ENCODE measurements at regions not wholly inside any gene's neighbourhood (a gene's known extent, or its start where the extent isn't known, plus 50 kb on each side); places are given as distances from the start of the nearest gene placed in this dataset.
"Not testable (repeated sequence)": the region's sequence is repeated elsewhere in the genome, so short reads cannot be mapped to it uniquely, and the experiment has no call there.

DNA sequence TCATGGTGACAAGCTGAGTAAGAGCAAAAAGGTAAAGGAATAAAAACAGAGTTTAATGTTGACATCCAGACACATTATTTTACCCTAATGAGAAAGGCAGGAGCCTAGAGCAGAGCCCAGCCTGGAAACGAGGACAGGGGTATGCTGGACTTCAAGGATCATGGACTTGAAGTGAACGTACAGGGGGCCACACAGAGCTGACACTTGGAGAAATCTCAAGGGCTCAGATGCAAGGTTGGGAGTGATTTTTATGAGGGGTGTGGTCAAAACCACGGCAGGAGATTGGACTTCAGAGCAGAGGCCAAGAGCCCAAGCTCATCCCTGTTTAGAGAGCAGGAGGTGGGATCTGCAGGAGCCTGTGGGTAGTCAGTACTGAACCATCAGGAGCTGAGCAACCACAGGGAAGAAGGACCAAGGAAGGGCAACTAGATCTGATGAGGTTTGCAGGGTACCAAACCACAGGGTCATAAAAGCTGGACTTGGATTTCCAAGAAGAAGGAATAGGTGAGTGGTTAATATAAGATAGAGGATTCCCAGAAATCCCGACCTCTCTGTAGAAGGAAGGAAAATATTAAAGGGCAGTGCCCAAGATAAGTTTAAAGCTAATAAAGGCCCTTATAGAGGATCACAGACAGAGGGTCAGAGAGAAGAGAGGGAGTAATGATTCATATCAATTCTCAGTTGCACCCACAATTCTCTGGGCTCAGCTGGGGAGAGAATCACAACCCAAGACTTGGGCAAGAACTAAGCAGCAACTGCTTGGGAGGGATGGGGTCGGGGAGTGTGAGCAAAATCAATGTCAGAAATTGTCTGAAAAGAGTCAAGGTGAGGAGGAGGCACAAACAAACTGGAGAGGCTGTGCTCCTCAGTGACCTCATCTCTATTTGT lies 331.7 kb downstream of the SOX9 start:
- DNase-seq (ENCODE audit: low read depth), result no peak

- DNase-seq (ENCODE audit: low read depth), result no peak
These were observed 333.5 kb downstream of the SOX9 start for GRCh38 chr17:72454342-72454741.

DNA sequence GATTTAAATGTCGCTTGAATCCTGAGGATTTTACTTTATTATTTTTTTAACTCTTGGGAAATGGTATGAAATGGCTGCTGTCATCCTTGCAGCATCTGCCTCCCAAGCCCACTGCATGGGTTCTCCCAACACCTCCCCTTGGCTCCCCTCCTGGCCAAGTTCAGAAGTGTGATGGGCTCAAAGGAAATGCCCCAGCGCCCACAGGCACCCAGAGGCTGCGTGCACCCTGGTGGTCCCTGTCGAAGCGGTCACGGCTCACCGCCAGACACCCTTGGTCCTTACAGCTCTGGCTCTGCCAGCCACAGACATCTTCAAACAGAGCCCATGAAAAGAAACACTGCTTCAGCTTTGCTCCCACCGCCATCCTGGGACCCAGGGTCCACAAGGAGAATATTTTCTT lies 334.7 kb downstream of the SOX9 start:
- no peak for DNase-seq (ENCODE audit: low read depth)

DNA sequence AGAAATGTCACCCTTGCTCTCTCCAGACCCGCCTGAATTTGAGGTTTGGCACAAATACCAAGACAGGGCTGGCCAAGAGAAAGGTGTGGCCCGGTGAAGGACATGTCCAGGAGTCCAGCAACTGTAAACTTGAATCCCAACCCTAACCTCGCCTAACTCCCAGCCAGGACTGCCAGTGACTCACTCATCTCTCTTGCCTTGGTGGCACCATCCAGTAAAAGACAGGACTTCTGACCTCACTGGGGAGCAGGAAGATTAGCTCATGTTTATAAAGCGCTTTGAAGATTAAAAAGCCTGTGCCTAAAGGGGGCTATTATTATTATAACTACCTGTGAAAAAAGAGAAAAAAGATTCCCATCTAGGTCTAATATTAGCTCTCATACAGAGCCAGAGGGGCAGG lies 335.3 kb downstream of the SOX9 start:
- peak; percentile 68 for DNase-seq (ENCODE audit: low read depth)

GRCh38 chr17:72457712-72458111 lies 336.9 kb downstream of the SOX9 start:
- DNase-seq (ENCODE audit: low read depth), result no peak

DNA sequence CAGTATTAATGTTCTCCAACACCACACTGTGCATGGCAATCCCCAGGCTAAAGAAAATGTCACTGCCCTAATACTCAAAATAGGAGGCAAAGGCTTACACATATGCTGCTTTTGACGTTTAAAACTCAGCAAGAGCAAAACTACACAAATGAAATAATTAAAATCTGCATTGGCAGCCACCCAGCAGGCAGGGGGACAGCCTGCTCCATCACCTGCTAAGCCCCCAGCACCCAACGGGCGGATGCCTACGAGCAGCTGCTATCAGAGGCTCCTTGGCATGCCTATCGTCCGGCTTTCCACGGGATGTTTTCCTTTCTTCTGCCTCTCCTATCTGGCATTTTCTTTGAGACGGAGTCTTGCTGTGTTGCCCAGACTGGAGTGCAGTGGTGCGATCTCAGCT lies 337.5 kb downstream of the SOX9 start:
- DNase-seq (ENCODE audit: low read depth), result no peak

GRCh38 chr17:72460711-72461110 lies 339.9 kb downstream of the SOX9 start:
- no peak for DNase-seq (ENCODE audit: low read depth)

GRCh38 chr17:72461757-72462156 lies 340.9 kb downstream of the SOX9 start:
- DNase-seq (ENCODE audit: low read depth), result no peak

DNA sequence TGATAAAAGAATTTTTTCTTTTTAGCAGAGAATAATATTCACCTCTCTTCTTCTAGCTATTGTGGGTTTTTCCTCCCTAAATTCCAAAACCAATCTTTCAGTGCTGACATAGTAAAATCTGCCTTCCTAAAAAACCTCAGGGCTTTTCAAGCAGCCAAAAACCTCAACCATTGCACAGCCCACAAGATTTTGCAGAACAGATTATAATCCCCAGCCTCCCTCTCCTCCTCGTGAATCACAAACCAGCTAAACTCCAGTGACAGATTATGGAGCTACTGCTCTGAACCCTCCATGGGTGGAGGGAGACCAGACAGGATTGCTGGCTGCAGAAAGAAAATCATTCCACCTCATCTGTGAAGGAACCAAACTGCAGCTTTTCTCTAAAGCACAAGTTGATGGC lies 341.6 kb downstream of the SOX9 start:
- no peak for DNase-seq (ENCODE audit: low read depth)

DNA sequence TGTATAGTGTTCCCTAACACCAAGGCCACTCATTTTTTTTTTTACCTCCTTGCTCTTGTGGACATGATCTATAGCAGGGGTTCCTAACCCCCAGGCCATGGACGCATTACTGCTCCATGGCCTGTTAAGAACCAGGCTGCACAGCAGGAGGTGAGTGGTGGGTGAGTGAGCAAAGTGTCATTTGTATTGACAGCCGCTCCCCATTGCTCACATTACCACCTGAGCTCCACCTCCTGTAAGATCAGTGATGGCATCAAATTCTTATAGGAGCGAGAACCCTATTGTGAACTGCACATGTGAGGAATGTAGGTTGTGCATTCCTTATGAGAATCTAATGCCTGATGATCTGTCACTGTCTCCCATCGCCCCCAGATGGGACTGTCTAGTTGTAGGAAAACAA lies 342.0 kb downstream of the SOX9 start:
- DNase-seq (ENCODE audit: low read depth), result no peak

DNA sequence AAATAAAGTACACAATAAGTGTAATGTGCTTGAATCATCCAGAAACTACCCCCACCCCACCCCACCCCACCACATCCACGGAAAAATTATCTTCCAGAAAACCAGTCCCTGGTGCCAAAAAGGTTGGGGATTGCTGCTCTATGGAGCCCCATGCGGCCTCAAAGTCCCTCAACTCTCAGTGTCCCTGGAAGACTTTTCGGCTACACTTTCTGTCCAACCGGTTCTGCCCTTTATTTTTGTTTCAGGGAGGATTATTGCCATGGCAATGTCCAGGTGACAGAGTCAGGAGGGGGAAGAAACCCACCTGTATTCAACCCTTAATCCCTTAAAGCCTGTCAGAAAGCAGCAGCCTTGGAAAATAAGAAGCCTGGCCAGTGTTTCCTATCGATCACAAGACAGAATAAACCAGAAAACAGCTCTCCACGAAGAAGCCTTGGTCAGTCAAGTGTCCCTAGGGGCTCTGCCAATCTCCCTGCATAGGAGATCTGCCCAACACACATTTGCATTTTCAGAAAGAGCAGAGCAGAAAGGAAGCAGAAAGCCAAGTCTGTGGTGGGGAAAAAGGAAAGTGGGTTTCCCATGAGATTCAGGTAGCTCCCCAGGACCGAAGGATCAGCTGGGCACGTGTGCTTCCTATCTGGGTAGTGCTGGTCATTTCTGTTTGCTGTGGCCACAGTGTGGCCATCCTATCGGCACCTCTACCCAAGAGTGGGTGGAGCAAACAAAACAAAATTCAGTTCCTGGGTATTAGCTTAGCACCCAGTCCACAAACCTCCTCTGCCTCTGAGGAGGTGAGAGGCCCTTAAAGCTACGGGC lies 342.7 kb downstream of the SOX9 start:
- no peak for DNase-seq (ENCODE audit: low read depth)

DNA sequence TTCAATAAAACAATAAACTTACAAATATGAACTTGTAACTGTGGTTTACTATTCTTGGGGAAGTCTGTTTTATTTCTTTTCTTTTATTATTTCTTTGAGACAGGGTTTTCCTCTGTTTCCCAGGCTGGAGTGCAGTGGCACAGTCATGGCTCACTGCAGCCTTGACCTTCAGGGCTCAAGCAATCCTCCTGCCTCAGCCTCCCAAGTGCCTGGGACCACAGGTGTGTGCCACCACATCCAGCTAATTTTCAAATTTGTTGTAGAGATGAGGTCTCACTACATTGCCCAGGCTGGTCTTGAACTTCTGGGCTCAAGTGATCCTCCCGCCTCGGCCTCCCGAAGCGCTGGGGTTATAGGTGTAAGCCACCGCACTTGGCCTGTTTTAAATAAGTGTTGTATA lies 343.4 kb downstream of the SOX9 start:
- not testable (repeated sequence) for DNase-seq (ENCODE audit: low read depth)

DNA sequence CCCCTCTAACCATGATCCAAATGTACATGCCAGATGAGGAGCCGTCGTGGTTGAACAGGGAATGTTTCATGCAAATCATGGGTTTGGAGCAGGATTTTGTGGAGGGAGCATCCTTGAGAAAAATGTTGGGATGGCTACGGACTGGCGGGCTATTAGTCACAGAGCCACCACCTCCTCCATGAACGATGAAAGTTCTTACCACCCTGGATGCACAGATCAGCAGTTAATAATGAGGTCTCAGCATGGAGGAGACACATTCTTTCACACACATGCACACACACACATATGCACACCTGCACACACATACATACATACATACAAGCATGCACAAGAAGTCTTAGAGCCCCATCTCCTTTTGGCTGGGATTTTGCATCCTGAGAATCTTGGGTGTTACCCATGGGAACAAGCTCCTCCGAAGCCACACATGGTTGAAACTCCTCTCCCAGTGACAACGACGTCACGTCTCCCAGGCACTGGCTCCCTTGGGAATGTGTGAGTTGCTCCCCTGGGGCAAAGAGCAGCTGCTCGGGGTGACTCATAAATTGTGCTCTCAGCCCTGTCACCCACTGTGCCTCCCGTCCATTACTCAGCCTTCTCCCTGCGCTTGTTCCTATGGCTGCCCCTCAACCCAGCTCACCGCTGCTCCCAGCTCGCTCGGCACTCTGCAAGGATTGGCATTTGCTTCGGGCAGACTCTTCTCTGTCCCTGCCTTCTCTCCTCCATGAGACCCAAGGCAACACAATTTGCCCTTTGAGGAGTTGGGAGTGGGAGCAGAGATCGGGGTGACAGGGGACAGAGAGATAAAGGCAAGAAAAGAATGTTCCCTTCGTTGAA lies 344.6 kb downstream of the SOX9 start:
- peak; percentile 84 for DNase-seq (ENCODE audit: low read depth)

DNA sequence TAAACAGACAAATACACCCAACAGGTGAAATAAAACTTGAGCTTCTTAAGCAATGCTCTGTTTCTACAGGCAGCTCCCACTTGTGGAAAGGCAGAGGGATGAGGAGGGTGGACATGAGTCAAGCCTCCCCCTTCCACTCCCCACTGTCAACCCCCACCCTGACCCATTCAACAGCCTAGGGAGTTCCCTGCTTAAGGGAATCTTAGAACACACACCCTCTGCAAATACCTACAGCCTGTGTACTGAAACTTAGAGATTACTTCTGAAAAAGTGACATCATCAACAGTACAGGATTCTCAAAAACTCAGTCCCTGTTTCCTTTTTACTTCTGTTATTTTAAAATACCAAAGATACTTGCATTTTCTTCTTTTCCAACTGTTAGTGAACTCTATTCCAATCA lies 345.4 kb downstream of the SOX9 start:
- peak; percentile 75 for DNase-seq (ENCODE audit: low read depth)

- DNase-seq (ENCODE audit: low read depth), result no peak
These were observed 345.8 kb downstream of the SOX9 start for GRCh38 chr17:72466606-72467005.

DNA sequence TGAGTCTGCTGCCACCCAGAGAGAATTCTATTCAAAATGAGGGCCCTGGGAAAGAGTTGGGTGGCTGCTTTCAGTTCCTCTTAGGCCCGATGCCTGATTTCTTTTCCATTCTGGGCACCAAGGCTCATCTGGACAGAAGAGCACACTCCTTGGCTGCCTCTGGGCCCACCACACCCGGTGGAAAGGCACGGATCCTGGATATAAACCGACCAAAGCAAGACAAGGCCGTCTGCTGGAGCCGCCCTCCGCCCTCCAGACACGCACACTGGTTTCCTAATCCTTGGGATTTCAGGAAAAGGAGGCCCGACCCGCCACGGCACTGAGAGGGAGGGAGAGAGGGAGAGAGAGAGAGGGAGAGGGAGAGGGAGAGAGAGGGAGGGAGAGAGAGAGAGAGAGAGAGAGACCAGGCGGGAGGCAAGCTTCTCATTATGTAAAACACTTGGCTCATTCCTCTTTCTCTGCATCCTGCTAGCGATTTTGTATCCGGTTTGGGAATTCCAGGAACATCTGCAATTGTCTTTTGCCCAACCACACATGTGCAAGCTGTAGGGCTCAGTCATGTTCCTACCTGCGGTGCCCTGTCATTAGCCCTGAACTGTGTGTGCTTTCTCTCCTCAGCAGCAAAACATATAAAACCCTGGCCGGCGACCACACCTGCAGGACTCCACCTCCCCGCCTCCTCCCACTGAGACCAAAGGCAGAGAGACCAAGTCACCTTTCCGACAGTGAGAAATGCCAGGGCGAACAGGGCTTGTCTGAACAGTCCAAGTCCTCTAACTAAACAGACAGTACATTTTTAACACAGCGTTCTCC lies 347.2 kb downstream of the SOX9 start:
- peak; percentile 9 for DNase-seq (ENCODE audit: low read depth)

DNA sequence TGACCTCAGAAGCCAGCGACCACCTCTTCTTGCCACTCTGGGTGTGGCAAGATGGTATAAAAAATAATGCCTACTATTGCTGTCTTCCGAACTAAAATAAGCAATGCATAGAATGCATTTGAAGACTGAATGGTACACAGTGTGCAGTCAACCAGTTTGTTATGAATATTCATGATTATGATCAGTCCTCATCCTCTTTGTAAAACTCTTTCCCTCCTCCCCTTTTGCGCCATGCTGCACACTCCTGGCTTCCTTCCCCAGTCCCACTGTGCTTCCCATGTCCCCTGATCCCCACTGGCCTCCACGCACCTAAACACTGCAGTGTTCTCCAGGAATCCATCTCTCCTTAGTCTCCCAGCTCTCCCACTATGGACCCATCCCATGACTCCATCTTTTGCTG lies 348.0 kb downstream of the SOX9 start:
- no peak for DNase-seq (ENCODE audit: low read depth)

GRCh38 chr17:72470121-72470705 lies 349.4 kb downstream of the SOX9 start:
- DNase-seq (ENCODE audit: low read depth), result no peak

DNA sequence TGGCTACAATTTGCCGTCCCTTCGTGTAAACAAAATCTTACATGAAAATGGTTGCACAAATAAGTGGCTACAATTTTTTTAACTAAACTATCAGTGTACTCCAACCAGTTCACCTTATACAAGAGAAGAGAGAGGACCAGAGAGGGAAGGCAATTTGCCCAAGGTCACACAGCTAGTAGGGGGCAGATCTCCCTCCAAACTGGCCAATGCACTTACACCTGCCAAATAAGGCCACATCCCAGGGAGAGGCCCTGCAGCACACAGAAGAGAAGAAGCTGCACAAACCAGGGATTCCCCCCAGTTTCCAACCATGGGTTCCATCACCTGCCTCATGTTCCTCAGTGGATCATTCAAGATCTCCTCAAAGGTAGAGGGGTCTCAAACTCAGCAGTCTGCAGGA lies 349.9 kb downstream of the SOX9 start:
- DNase-seq (ENCODE audit: low read depth), result no peak

GRCh38 chr17:72471296-72471695 lies 350.5 kb downstream of the SOX9 start:
- no peak for DNase-seq (ENCODE audit: low read depth)

DNA sequence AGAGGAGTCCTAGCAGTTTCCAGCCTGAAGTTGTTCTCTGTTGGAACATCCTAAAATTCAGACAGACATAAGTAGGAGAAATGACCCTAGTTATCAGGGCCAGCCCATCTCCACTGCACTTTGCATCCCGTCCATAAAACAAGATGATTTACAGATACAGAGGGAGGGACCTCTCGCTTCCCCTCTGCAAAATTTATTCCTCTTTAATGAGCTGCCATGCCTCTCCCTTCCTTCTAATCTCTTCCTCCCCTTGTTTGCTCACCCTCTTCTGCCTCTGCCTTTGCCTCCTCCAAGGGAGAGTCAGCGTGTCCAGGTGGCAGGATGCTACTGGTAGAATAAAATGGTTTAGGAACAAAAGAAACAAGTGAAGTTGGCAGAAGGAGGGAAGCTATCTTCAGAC lies 351.3 kb downstream of the SOX9 start:
- DNase-seq (ENCODE audit: low read depth), result no peak
